Thyroid gland (tissue), 4 donors: ENCODE measurements at regions not wholly inside any gene's neighbourhood (a gene's known extent, or its start where the extent isn't known, plus 50 kb on each side); places are given as distances from the start of the nearest gene placed in this dataset.

Experiments
- POLR2A ChIP-seq, 2 donors: fragments of 450-650 bp; IDR thresholded peaks; one replicate each; pipeline ENCODE4 v1.6.1; 2017; ENCODE audit warnings: antibody characterized with exemption in 2 of 2, mild to moderate bottlenecking in 2 of 2, moderate library complexity in 1 of 2
- TF ChIP-seq, protein P1 (sequence below), 6 experiments: fragments of 200-600 bp in 3 of 6; fragments of 450-650 bp in 3 of 6; sonication (generic) in 3 of 6; IDR thresholded peaks; one replicate each; pipeline ENCODE4 v1.5.1; 2016 to 2019; ENCODE audit warnings: antibody characterized with exemption in 6 of 6, mild to moderate bottlenecking in 2 of 6, inconsistent platforms in 1 of 6, moderate library complexity in 1 of 6

DNA sequence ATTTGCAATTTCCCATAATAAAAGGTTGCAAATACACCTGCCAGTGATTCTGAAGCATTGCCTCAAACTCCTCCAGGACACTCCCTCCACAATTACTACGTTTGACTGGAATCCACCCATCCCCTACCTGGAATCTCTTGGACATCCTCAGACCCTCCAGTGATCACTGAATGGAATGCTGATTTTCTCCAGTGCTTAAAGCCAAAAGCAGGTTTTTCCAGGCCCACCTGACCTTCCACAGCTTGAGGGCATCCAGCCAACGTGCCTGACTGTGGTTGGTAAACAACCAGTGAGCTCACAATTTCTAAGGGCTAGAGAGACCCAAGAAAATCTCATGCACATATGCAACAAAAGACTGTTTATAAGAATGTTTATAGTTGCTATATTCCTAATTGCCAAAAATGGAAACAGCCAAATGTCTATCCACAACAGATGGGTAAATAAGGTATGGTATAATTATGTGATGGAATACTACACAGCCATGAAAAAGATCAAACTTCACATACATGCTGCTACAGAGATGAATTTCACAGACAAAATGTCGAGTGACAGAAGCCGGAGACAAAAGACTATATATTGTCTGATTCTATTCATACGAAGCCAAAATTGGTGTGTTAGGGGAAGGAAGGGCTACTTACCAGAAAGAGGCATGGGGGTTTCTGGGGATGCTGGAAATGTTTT lies 147.1 kb upstream of the RREB1 start:
- TF ChIP-seq, protein P1, sequence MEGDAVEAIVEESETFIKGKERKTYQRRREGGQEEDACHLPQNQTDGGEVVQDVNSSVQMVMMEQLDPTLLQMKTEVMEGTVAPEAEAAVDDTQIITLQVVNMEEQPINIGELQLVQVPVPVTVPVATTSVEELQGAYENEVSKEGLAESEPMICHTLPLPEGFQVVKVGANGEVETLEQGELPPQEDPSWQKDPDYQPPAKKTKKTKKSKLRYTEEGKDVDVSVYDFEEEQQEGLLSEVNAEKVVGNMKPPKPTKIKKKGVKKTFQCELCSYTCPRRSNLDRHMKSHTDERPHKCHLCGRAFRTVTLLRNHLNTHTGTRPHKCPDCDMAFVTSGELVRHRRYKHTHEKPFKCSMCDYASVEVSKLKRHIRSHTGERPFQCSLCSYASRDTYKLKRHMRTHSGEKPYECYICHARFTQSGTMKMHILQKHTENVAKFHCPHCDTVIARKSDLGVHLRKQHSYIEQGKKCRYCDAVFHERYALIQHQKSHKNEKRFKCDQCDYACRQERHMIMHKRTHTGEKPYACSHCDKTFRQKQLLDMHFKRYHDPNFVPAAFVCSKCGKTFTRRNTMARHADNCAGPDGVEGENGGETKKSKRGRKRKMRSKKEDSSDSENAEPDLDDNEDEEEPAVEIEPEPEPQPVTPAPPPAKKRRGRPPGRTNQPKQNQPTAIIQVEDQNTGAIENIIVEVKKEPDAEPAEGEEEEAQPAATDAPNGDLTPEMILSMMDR (IDR thresholded peaks at IDR 0.05): no peak
- TF ChIP-seq POLR2A (IDR thresholded peaks at IDR 0.05): no peak
